ENCODE measurements at regions not wholly inside any gene's neighbourhood (a gene's known extent, or its start where the extent isn't known, plus 50 kb on each side); places are given as distances from the start of the nearest gene placed in this dataset.

DNA sequence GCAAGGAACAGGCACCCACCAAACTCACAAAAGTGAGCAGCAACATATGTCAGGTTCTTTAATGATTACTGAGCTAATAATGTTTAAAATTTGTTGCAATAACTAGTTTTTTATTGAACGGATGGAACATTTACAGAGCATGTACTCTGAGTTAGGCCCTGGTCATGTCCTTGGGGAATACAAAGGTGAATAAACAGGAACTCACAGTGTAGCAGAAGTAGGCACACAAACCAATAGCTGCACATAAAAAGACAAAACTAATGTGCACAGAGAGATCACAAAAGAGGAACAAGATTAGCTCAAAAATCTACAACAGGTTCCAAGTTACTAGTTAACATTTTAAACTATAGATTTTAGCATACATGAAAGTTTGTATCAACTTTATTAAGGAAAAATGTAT lies 505.3 kb upstream of the PPP2R3A start:
- peak; percentile 54 to 57 for ATAC-seq (replicated peaks)
- H3K4me1 Mint-ChIP-seq = no peaks in the 10 kb centered on the region

DNA sequence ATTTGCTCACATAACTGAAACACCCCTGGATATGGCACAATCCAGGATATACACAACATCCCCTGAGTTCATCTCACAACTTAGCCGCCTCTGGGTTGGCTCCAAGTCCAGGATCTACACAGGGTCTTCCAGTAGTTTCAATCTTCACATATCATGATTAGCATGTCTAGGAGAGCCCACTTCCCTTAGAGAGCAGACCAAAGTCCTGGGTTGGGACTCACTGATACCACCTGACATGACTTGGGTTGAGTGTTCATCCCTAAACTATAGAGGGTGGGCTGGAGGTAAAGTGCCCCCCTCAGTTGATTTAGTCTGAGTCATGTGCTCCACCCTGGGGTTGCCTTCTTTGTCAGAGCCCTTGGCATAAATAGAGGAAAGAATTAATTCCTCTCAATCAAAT lies 493.6 kb upstream of the PPP2R3A start:
- H3K4me1 Mint-ChIP-seq = no peaks in the 10 kb centered on the region
- no peaks in the 10 kb centered on the region for H3K27me3 Mint-ChIP-seq
- H3K4me3 Mint-ChIP-seq = no peak overlapping the region
- H3K9me3 Mint-ChIP-seq = no peaks in the 10 kb centered on the region
- no peaks in the 10 kb centered on the region for H3K36me3 Mint-ChIP-seq
- DNase-seq (no peak), ATAC-seq (replicated peaks) (no peak)
- no peak overlapping the region for H3K27ac Mint-ChIP-seq

More for the DNA sequence above, 505.3 kb upstream of the PPP2R3A start:
- DNase-seq = no peak
- Mint-ChIP-seq H3K36me3 (no peaks in the 10 kb centered on the region), H3K4me3 (no peak overlapping the region), H3K27me3 (peaks cover 0 to 5% of the 10 kb centered on the region in 2 donors), H3K9me3 (no peaks in the 10 kb centered on the region), H3K27ac (no peak overlapping the region)

DNA sequence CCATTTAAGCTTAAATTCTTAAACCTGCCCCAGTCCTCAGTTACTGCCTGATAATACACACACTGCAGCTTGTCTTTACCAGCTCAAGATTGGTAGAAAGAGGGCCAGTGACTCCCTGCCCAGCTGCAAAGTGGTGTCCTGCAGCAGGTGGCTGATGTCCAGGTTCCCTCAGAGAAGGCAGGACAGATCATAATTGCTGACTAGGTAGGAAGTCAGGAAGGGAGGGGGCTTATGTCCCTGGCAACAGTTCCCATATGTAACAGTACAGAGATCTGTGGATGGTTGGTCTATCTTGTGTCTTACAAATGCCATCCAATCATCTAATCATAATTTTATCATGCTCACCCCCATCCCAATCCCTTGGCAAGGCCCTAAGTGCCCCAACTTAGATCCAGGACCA lies 492.1 kb upstream of the PPP2R3A start:
- no peaks in the 10 kb centered on the region for H3K4me1 Mint-ChIP-seq
- H3K36me3 Mint-ChIP-seq = no peaks in the 10 kb centered on the region
- no peaks in the 10 kb centered on the region for H3K9me3 Mint-ChIP-seq

DNA sequence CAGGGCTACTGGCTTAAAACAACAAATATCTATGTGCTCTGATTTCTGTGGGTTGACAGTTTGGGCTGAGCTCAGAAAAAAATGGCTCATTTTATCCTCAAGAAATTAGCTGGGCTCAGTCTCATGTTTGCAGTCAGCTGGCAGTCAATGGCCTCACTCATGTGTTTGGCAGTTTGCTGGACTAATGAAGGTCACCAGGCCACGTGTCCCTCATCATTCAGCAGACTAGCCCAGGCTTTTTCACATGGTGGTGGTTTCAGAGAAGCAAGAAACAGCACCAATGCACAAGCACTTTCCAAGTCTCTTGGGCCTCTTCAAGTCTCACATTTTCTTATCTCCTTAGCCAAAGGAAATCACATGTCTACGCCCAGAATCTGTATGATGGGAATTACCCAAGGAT lies 478.3 kb upstream of the PPP2R3A start:
- Mint-ChIP-seq H3K4me3 (no peak overlapping the region), H3K4me1 (no peaks in the 10 kb centered on the region), H3K36me3 (no peaks in the 10 kb centered on the region), H3K27me3 (no peaks in the 10 kb centered on the region), H3K27ac (no peak overlapping the region), H3K9me3 (no peaks in the 10 kb centered on the region)
- no peak for ATAC-seq (replicated peaks)
- no peak for DNase-seq

More for the DNA sequence above, 492.1 kb upstream of the PPP2R3A start:
- Mint-ChIP-seq H3K4me3 (no peak overlapping the region), H3K27ac (no peak overlapping the region), H3K27me3 (no peaks in the 10 kb centered on the region)
- ATAC-seq (replicated peaks) (no peak), DNase-seq (no peak)

DNA sequence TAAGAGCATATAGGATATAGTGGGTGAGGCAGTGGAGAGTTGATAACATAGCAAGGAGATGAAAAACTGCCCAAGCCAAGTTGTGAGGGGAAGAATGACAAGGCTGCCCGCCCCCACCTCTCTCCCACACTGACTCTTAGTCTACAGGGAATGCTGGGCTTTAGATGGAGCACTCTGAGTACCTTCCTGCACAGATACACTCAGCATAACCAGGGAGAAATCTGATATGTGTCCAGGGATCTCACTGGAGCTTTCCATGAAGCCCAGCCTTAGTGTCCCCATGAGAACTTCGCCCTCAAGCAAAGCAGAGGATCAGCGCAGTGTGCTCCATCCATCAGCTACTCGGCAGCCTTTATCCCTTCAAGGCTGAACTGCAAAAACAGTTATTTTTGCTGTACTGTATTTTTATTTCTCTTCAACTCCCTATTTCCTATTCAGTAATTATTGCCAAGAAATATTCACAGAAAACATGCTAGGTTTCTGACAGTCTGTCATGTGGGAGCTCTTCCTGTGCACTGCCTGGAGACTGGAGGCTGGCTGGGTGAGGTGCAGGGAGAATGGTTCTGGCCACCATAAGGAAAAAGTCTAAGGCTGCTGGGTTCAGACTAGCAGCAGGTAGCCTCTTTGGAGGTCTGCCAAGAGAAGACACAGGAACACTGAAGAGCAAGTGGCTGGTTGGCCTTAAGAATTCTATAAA lies 475.2 kb upstream of the PPP2R3A start:
- Mint-ChIP-seq H3K27ac (no peak overlapping the region), H3K4me3 (no peak overlapping the region), H3K27me3 (no peaks in the 10 kb centered on the region), H3K36me3 (no peaks in the 10 kb centered on the region), H3K4me1 (no peaks in the 10 kb centered on the region), H3K9me3 (no peaks in the 10 kb centered on the region)
- ATAC-seq (replicated peaks) (no peak), DNase-seq (no peak)

DNA sequence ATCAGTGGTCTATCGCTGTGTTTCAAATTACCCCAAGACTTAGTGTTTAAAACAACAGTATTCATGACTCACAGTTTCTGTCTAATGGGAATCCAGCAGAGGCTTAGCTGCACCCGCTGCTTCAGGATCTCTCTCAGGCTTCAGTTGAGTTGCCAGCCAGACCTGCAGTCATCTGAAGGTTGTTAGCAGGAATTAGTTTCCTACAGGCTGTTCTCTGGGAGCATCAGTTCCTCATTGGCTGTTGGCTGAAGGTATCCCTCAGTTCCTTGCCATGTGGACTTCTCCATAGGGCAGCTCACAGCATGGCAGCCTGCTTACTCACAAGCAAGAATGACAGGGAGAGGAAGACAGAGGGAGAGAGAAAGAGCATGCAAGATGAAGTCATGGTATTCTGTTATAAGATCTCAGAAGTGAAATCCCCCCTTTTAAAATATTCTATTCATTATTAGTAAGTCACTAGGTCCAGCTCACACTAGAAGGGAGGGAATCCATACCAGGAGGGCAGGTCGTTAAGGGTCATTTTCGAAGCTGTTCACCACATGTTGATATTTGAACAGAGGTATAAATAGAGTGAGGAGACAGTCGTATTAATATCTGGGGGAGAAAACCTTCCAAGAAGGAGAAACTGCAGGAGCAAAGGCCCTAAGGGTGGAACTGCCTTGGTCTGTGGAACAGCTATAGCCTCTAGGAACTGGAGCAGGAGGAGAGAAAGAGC lies 473.9 kb upstream of the PPP2R3A start:
- Mint-ChIP-seq H3K4me3 (no peak overlapping the region), H3K9me3 (no peaks in the 10 kb centered on the region), H3K27me3 (no peaks in the 10 kb centered on the region), H3K4me1 (no peaks in the 10 kb centered on the region), H3K27ac (no peak overlapping the region), H3K36me3 (no peaks in the 10 kb centered on the region)
- no peak for ATAC-seq (replicated peaks)
- DNase-seq = no peak

DNA sequence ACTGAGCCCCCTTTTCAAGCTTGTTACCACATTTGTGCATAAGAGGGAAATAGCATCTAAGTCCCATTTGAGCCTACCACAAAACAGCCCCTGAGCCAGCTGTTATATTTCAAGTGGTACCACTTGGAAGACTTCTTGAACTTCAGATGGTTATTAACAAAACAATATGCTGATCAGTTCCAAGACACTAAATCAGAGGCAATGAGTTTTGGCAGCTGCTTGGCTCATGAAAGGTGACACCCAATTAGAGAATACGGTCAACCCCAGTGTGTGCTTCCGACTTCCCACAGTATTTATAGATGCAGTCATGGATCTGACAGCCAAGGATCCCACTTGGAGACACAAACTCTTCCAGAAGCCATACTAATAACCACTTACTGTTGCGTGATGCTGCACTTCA lies 469.6 kb upstream of the PPP2R3A start:
- DNase-seq = no peak
- ATAC-seq (replicated peaks) = no peak
- Mint-ChIP-seq H3K4me3 (no peak overlapping the region), H3K9me3 (no peaks in the 10 kb centered on the region), H3K27me3 (no peaks in the 10 kb centered on the region), H3K4me1 (no peaks in the 10 kb centered on the region), H3K36me3 (no peaks in the 10 kb centered on the region), H3K27ac (no peak overlapping the region)

DNA sequence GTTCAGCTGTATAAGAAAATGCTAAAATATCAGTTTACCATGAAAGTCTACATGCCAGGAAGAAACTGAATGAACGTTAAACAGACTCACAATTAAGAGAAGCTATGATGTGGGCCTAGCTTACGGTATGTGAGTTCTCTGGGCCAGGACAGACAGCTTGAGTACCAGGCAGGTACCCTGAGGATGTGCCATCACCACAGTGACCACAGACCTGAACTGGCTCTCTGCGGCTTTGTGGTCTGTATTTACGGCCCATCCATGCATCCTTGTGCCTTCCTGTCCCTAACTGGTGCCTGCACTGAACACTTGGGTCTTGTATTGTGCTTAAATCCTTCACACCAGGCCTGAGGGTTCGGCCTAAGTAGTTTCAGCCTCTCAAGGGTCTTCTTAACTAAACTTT lies 467.5 kb upstream of the PPP2R3A start:
- H3K36me3 Mint-ChIP-seq = no peaks in the 10 kb centered on the region
- H3K27ac Mint-ChIP-seq = no peak overlapping the region
- H3K9me3 Mint-ChIP-seq = no peaks in the 10 kb centered on the region
- H3K4me1 Mint-ChIP-seq = no peaks in the 10 kb centered on the region
- ATAC-seq (replicated peaks) (no peak), DNase-seq (no peak)
- H3K4me3 Mint-ChIP-seq = no peak overlapping the region
- H3K27me3 Mint-ChIP-seq = no peaks in the 10 kb centered on the region

DNA sequence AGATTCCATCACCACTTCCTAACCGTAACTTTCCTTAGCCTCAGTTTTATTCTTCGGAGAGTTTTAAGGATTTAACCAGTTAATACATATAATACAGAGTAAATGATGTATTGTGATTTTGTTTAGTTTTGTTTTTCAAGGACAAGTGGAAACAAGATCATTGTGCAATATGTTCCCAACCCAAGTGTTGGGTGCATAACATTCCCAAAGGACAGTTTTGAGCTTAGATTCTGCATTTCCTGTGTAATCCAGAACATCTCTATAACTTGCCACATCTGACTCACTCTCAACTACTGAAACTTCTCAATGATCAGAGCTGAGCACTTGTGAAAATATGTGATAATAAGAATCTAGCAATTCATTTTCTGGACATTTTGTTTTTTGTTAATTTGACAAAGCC lies 466.1 kb upstream of the PPP2R3A start:
- H3K36me3 Mint-ChIP-seq = no peaks in the 10 kb centered on the region
- H3K4me1 Mint-ChIP-seq = peaks cover 0 to 6% of the 10 kb centered on the region in 2 donors
- no peak overlapping the region for H3K4me3 Mint-ChIP-seq
- H3K9me3 Mint-ChIP-seq = no peaks in the 10 kb centered on the region
- H3K27me3 Mint-ChIP-seq = peaks cover 4 to 8% of the 10 kb centered on the region in 2 donors
- no peak for DNase-seq
- no peak for ATAC-seq (replicated peaks)
- H3K27ac Mint-ChIP-seq = no peak overlapping the region

DNA sequence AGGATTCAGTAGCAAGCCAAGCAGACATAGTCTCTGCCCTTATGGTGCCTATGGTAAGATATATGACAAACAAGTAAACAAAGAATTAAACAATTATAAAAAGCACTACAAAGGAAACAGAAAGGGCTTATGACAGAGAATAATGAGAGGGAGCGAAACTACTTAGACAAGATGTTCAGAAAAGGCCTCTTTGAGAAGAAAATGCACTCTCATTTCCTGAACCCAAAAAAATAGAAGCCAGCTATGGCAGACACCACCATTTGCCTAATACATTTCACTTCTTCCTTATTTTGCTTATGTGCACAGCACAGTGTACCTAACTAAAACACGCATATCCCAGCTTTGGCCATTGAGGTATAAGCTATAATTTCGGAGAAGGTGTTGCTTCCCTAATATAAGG lies 465.5 kb upstream of the PPP2R3A start:
- Mint-ChIP-seq H3K27ac (no peak overlapping the region), H3K27me3 (peaks cover 4 to 8% of the 10 kb centered on the region in 2 donors), H3K4me1 (peaks cover 0 to 6% of the 10 kb centered on the region in 2 donors), H3K36me3 (no peaks in the 10 kb centered on the region), H3K4me3 (no peak overlapping the region), H3K9me3 (no peaks in the 10 kb centered on the region)
- DNase-seq = no peak
- ATAC-seq (replicated peaks) = no peak

DNA sequence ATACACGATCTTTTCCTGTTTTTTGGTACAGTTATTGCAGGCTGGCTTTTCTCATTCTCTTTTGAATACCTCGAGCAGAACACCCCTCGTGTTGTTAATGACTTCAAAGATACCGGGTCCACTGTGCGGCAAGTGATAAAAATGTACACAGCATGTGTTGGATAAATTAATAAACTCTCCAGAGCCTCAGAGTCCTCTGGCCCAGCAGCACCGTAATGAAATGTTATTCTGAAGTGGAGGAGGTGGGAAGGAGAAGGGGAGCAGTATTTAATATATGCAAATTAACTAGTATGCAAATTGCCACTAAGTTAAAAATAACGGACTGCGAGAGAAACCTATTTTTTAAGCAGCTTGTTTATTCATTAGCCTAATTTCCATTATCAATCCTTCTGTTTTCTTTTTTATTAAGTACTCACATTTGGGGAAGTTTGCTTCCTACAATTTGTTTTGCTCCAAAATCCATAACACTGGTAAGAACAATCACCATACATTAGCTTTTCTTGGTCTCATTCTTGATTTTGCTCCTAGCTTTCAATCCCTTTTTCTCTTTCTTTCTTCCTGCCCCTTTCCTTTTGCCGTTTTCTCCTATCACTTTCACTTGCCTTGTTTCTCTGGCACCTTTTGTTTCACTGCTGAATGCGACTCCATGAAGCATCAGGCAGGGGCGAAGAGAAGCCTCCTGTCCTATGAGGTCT lies 462.3 kb upstream of the PPP2R3A start:
- H3K9me3 Mint-ChIP-seq = no peaks in the 10 kb centered on the region
- H3K36me3 Mint-ChIP-seq = no peaks in the 10 kb centered on the region
- ATAC-seq (replicated peaks) (no peak), DNase-seq (no peak)
- H3K27me3 Mint-ChIP-seq = peaks cover 8 to 9% of the 10 kb centered on the region in 2 donors
- H3K4me3 Mint-ChIP-seq = no peak overlapping the region
- no peak overlapping the region for H3K27ac Mint-ChIP-seq
- peaks cover 0 to 6% of the 10 kb centered on the region in 2 donors for H3K4me1 Mint-ChIP-seq

DNA sequence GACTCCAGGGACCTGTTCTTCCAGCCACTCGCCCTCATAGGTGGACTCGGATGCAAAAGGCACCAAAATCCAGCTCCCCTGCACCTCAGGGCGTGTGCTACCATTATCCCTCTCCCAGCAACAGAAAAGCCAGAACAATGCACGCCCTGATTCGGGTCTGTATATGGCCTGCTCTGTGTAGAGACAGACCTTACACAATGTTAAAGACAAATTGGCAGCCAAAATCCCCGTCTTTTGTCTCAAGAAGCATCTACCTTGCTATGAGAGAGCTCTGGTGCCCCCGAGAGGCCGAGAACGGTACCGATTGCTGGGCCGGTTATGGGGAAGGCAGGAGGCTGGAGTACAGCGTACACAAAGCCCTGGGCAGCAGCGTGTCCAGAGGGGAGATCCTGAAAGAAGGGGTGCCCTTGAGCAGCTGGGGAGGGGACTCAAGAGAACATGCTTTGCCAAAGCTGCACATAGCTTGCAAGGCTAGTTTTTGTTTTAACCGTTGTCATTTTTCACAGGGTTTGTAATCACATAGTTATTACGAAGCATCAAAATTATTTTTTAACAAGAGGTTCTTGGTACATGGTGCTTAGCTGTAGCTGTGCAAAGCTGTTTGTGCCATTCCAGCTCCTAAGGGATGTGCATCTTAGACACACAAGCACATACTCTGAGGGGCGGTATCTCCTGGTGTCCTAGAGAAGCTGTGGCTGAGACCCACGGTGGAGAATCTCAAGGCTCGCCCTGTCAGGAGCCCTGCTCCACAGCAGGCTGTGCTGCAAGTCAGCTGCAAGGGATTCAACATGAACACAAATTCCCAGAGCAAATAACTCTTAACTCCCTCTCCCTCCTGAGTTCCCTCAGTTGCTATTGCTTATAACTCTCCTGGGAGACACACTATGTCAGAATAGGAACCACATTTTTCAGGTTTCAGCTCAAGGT lies 461.5 kb upstream of the PPP2R3A start:
- ATAC-seq (replicated peaks) (peak; percentile 74 to 81), DNase-seq (peak; percentile 27)
- Mint-ChIP-seq H3K4me3 (no peak overlapping the region), H3K9me3 (no peaks in the 10 kb centered on the region), H3K4me1 (peaks cover 0 to 6% of the 10 kb centered on the region in 2 donors), H3K27me3 (peaks cover 8 to 9% of the 10 kb centered on the region in 2 donors), H3K36me3 (no peaks in the 10 kb centered on the region), H3K27ac (no peak overlapping the region)

DNA sequence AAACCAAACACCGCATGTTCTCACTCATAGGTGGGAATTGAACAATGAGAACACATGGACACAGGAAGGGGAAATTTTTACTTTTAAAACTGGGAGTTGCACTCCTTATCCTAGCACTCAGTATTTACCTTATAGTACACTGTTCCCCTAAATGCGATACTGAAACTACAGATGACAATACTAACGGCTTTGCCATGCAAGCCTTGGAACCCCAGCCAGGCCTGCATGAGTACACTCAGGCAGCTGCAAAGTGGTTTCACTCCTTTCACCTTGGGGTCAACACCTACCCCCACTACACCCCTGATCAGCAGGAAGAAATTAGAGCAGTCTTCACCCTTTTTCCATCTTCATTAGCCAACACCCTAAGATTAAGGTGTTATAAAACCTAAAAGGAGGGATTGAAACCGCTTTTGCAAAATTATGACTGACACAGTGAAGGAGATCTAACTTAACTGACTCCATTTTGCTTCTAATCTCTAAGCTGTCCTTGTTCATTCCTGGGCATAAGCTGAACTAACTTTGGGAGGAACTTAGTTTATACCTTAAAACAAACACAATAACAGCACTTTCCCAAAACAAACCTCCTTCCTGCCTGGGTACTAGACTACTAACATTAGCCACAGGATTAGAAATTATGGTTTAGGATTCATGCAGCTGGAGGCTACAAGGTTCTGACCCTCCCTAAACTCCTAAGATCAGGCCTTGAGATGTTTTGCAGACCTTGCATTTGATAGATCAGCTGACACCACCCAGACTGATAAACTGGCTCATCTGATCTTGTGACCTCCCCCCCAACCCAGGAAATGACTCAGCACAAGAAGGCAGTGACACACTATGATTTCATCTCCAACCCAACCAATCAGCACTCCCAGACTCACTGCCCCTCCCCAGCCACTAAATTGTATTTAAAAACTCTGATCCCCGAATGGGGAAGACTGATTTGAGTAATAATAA lies 452.1 kb upstream of the PPP2R3A start:
- H3K4me3 Mint-ChIP-seq = no peak overlapping the region
- H3K4me1 Mint-ChIP-seq = no peaks in the 10 kb centered on the region
- DNase-seq (no peak), ATAC-seq (replicated peaks) (no peak)
- H3K27me3 Mint-ChIP-seq = peaks cover 4 to 7% of the 10 kb centered on the region in 2 donors
- H3K27ac Mint-ChIP-seq = no peak overlapping the region
- H3K9me3 Mint-ChIP-seq = peaks cover 5% of the 10 kb centered on the region in 2 donors
- no peaks in the 10 kb centered on the region for H3K36me3 Mint-ChIP-seq
